GM19397 (cell line): ENCODE measurements at regions not wholly inside any gene's neighbourhood (a gene's known extent, or its start where the extent isn't known, plus 50 kb on each side); places are given as distances from the start of the nearest gene placed in this dataset.

Experiments used
- ATAC-seq: cut with Tn5 transposase; IDR thresholded peaks from one replicate; pipeline ENCODE4 v1.9.1; 2021; ENCODE audit warnings: mild to moderate bottlenecking, moderate library complexity; ENCODE audit not compliant: unreplicated experiment

DNA sequence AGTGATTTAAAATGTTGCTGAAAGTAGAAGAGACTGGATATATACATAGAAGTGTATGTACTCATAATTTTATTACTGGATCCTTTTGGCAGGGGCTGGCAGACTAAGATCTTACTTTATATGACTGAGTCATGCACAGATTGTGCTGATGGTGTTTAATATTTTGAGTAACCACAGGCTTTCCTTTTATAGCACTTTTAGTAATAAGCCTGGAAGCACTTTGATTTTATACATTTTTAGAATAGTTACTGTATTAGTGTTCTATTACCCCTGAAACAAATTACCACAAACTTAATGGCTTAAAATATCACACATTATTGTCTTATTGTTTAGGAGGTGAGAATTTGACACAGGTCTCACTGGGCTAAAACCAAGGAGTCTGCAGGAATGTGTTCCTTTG, 113.4 kb upstream of the CDH8 start:
- no peak for ATAC-seq

DNA sequence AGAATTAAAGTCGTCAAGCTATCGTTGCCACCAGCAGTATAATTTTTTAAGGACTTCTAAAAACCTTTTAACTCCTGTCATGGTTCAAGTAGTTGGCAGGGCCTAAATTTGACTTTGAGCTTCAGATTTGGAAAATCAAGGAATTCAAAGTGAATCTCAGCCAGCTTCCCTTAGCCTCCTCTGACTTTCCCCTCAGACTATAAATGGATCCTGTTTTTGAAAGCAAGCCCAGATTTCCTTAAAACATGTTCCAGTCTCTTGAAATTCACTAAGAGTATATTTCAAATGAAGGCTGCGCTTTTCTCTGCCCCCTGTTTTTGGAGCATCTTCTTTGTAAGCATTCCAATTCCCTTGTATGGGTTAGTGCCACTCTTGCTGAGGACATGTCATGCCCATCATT, 101.8 kb upstream of the CDH8 start:
- no peak for ATAC-seq

DNA sequence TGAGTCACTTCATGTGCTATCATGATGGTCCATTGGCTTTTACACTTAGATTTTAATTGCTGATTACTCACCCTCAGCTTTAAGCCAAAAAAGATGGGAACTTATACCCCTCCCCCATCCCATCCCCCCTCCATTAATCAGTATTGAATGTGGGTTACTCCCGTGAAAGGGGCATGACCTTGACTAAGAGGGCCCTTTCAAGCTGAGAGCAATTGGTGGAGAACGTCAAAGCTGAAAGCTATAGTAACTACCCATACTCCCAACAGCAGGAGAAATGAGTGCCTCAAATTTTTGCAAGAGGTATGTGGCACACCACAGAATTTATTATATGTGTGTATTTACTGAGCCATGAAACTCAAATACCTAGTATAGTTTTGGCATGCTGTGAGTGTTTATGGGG, 99.7 kb upstream of the CDH8 start:
- ATAC-seq = no peak

DNA sequence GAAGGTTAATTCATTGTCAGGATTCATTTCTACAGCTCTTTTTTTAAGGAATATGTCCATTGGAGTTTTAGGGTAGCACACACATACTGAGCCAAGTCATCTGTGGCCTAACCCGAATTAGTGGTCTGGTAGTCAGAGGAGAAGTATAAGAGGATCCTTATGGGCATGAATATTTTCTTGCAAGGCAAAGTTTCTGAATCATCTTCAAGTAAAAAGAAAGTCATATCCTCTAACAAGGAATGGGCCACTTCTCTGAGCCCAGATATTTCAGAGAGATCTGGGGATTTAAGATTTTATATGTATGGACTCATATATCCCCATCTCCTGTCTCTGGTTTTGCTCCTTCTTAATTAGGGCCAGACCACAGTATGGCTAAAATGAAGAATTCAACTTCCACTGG, 99.2 kb upstream of the CDH8 start:
- ATAC-seq = no peak

DNA sequence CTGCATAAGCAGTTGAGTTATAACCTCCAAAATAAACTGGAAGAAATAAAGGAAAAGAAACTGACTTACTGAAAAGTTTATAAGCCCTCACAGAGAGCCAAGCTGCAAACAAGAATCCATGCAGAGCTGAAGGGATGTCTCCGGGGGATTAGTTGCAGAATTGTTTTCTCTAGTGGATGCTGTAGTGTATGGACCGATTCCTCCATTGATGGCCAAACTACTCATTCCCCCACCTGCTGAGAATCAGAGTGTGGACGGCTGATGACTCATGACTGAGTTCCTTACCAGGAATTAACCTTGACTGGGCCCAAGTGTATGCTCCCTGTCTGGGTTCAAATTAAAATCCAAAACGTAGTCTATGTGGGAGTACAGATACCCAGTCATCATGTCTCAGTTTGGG, 93.9 kb upstream of the CDH8 start:
- ATAC-seq = no peak

DNA sequence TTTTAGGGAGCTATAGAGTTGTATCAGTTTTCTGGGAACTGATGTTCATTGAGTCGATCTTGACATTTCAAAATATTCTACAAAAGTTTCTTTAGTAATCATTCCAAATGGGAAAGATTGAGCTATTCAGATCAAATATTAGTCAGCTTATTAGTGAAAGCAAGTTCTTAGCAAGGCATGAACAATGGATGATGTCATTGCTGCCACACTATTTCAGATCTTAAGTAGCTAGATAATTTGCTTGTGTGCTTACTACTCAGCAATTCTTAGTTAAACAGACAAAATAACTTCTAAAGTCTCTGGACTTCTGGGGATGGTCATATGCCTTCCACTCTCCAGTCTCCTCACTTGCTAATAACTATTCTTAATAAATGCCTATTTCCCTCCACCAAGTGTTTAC, 69.0 kb upstream of the CDH8 start:
- ATAC-seq = no peak

DNA sequence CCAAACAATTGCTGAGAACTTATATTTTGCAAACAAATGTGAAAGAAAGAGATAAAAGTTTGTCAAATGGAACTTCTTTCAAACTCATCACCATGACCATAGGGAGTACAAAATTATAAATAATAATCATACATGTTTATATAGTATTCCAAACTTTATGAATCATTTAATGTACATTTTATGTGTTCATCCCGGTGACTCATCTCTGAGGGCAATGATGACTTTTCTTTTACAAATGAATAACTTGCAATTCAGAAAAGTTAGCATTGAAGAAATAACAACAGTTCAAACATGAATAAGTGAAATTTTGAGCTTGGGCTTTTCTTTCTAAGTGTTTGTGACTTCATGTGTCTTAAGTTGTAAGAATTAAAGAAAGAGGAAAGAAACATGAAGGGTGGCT, 66.3 kb upstream of the CDH8 start:
- no peak for ATAC-seq

DNA sequence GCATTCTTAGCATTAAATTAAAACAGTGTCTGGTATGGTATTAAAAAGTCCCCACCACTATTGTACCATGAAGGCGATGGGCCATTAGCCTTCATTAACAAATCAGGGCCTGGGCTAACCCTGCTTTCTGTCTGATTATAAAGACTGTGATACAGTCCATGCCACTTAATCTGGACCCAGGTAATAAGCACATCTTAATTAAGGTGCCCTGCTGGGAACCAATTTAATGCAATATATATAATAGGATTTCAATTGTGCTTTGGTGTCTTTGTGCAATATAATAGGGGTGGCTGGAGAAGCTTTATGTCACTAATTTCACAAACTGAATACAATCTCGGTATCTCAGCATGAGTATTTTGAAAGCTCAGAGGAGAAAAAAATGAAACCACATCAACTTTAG, 64.4 kb upstream of the CDH8 start:
- no peak for ATAC-seq

DNA sequence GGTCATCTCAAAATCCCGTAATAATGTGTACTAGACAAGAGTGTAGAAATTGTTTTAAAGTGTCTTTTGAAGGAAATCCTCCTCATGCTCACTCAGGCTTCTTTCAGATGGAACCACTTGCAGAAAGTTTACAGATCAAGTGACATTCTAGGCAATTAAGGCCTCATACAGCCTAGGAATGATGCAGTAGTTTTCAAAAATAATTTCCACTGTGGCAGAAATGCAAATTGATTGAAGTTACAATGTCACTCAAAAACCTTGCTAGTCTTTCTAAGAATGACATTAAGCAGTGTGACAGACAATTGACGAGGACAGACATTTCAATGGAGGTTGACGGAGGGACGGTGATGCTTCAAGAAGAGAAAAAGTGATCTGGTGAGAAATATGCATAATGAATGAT, 53.5 kb upstream of the CDH8 start:
- ATAC-seq = no peak

DNA sequence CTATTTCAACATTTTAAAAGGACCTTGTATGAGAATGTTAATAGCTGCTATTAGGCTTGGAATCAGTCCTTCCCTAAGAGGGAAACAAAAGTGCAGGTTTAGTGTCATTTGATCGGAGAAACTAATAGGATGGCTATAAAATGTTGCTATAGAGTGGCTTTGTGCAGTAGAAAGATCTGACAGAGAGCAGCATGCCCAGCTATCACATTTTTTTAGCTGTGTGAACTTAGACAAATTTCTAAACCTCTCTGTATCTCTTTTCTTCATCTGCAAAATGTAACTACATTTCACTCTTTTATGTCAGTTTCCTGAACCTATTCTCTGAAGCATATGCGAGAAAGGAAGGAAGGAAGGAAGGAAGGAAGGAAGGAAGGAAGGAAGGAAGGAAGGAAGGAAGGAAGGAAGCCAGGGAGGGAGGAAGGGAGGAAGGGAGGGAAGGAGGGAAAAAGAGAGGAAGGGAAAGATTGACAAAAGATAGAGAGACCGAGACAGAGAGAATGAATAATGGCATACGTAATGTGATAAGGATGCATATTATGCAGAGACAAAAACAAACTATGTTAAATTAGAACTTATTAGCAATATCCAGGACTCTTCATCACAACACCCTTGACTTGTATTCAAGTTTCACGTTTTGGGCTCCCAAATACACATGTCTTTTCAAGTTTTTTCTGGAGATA, 52.6 kb upstream of the CDH8 start:
- no peak for ATAC-seq
